AG10803 (cell line): ENCODE measurements at regions not wholly inside any gene's neighbourhood (a gene's known extent, or its start where the extent isn't known, plus 50 kb on each side); places are given as distances from the start of the nearest gene placed in this dataset.

Source experiments
- DNase-seq: peaks from one replicate; pipeline ENCODE4 v3.0.0; 2010; ENCODE audit warnings: low read depth
- H3K4me3 ChIP-seq: 2 replicates; pipeline ENCODE4 v1.5.1; 2011; ENCODE audit warnings: mild to moderate bottlenecking, low read length, control low read depth
- CTCF ChIP-seq: conservative IDR thresholded peaks from 2 replicates; pipeline ENCODE4 v1.5.1; 2011; ENCODE audit warnings: mild to moderate bottlenecking, low read length, control low read depth, inconsistent platforms

GRCh38 chr2:47236503-47237215, 60.3 kb upstream of the CALM2 start:
- TF ChIP-seq CTCF, result no peak
- H3K4me3 ChIP-seq, result no peak overlapping the region
- peak; percentile 10 for DNase-seq

GRCh38 chr2:47235132-47235531, 58.8 kb upstream of the CALM2 start:
- no peak overlapping the region for H3K4me3 ChIP-seq
- DNase-seq, result no peak
- no peak for TF ChIP-seq CTCF

GRCh38 chr2:47234456-47234855, 58.1 kb upstream of the CALM2 start:
- no peak for DNase-seq
- no peak for TF ChIP-seq CTCF
- no peak overlapping the region for H3K4me3 ChIP-seq

- peak; percentile 35 for DNase-seq
- TF ChIP-seq CTCF, result no peak
- no peak overlapping the region for H3K4me3 ChIP-seq
These were observed 56.6 kb upstream of the CALM2 start for GRCh38 chr2:47232738-47233415.

- peak; percentile 96 for DNase-seq
- TF ChIP-seq CTCF, result no peak
These were observed 54.1 kb upstream of the CALM2 start for GRCh38 chr2:47230418-47230817.

GRCh38 chr2:47227532-47228279, 51.4 kb upstream of the CALM2 start:
- no peak for TF ChIP-seq CTCF
- no peak overlapping the region for H3K4me3 ChIP-seq
- no peak for DNase-seq

More at GRCh38 chr2:47230418-47230817, 54.1 kb upstream of the CALM2 start:
- H3K4me3 ChIP-seq, result no peak overlapping the region
